ENCODE measurements at regions not wholly inside any gene's neighbourhood (a gene's known extent, or its start where the extent isn't known, plus 50 kb on each side); places are given as distances from the start of the nearest gene placed in this dataset.
"Not testable (repeated sequence)": the region's sequence is repeated elsewhere in the genome, so short reads cannot be mapped to it uniquely, and the experiment has no call there.

DNA sequence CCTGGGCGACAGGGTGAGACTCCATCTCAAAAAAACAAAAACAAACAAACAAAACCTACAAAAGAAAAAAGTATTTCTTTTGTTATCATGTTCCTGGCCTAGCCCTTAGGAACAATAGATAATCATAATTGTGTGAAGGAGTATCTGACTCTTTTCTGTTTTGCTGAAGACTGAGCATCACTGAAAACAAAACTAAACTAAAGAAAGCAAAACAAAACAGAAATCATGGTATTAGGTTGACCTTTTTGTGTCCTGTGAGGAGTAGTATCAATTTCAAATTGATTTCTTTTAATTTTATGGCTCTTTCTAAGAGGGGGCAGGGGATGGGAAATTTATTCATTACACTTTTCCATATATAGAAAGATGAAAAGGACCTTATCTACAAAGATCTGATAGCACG is 246.0 kb downstream of the YTHDC2 start:
- H3K9me3 Mint-ChIP-seq (ENCODE audit: unreplicated experiment): no peaks in the 10 kb centered on the region
- no peak for DNase-seq (ENCODE audit: unreplicated experiment)
- peaks cover 66% of the 10 kb centered on the region for H3K27me3 Mint-ChIP-seq (ENCODE audit: insufficient read depth, unreplicated experiment)
- TF ChIP-seq, protein P1, sequence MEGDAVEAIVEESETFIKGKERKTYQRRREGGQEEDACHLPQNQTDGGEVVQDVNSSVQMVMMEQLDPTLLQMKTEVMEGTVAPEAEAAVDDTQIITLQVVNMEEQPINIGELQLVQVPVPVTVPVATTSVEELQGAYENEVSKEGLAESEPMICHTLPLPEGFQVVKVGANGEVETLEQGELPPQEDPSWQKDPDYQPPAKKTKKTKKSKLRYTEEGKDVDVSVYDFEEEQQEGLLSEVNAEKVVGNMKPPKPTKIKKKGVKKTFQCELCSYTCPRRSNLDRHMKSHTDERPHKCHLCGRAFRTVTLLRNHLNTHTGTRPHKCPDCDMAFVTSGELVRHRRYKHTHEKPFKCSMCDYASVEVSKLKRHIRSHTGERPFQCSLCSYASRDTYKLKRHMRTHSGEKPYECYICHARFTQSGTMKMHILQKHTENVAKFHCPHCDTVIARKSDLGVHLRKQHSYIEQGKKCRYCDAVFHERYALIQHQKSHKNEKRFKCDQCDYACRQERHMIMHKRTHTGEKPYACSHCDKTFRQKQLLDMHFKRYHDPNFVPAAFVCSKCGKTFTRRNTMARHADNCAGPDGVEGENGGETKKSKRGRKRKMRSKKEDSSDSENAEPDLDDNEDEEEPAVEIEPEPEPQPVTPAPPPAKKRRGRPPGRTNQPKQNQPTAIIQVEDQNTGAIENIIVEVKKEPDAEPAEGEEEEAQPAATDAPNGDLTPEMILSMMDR (IDR thresholded peaks at IDR 0.05; ENCODE audit: unreplicated experiment): no peak
- no TSS peak for BruUV-seq (replicated peaks)
- intact Hi-C loops (cut with micrococcal nuclease): no loop called here
- ChIA-PET POLR2A (no interaction called here), CTCF (no interaction called here)
- no peaks in the 10 kb centered on the region for H3K36me3 Mint-ChIP-seq (ENCODE audit: insufficient read depth, unreplicated experiment)
- no peak overlapping the region for H3K27ac Mint-ChIP-seq (ENCODE audit: low read depth, unreplicated experiment)
- H3K4me1 Mint-ChIP-seq (ENCODE audit: insufficient read depth, unreplicated experiment): no peaks in the 10 kb centered on the region
- H3K4me3 Mint-ChIP-seq (ENCODE audit: unreplicated experiment): no peak overlapping the region

DNA sequence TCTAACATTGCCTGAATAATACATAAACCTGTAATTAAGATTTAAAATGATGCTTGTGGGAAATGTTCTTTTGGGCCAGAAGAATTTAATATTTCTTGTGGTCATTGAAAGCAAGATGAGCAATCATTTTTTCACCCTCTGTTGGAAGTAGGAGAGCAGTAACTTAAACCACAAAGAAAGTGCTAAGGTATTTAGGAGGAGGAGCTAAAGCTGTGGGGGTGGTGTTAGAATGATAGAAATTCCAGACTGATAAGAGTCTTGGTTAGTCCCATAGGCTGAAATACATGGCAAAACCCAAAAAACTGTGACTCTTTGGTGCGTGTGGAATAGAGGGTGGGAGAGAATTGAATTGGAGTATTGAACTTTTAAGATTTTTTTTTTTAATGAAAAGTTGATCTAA is 247.0 kb downstream of the YTHDC2 start:
- Mint-ChIP-seq H3K36me3 (ENCODE audit: insufficient read depth, unreplicated experiment) (no peaks in the 10 kb centered on the region), H3K9me3 (ENCODE audit: unreplicated experiment) (peaks cover 5% of the 10 kb centered on the region), H3K27me3 (ENCODE audit: insufficient read depth, unreplicated experiment) (peaks cover 60% of the 10 kb centered on the region), H3K4me1 (ENCODE audit: insufficient read depth, unreplicated experiment) (no peaks in the 10 kb centered on the region), H3K4me3 (ENCODE audit: unreplicated experiment) (no peak overlapping the region), H3K27ac (ENCODE audit: low read depth, unreplicated experiment) (no peak overlapping the region)
- ChIA-PET CTCF (no interaction called here), POLR2A (interaction anchor here (0.6 kb wide), 1 partner anchor 1903 kb away, joined by 5 read pairs; no protein-coding TSS in a partner anchor)
- TF ChIP-seq, protein P1 (IDR thresholded peaks at IDR 0.05; ENCODE audit: unreplicated experiment): no peak
- DNase-seq (ENCODE audit: unreplicated experiment): no peak
- intact Hi-C loops (cut with micrococcal nuclease): no loop called here
- no TSS peak for BruUV-seq (replicated peaks)

DNA sequence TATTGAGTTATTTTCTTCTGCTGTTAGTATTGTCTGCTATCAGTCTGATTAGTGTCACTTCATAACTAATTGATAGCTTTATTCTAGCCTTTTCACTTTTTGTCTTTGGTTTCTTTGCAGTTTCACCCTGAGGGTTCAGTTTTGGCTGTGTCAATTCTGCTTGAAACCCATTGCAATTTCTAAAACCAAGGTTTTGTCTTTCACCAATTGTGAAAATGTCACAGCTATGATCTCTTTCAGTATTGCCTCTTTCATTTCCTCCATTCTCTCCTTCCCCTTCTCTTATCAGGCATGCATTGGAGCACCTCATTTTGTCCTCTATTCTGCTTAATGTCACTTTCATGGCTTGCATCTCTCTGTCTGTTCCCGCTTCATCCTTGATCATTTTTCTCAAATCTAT is 248.1 kb downstream of the YTHDC2 start:
- CTCF ChIA-PET: no interaction called here
- TF ChIP-seq, protein P1 (IDR thresholded peaks at IDR 0.05; ENCODE audit: unreplicated experiment): no peak
- no peaks in the 10 kb centered on the region for H3K4me1 Mint-ChIP-seq (ENCODE audit: insufficient read depth, unreplicated experiment)
- no peaks in the 10 kb centered on the region for H3K36me3 Mint-ChIP-seq (ENCODE audit: insufficient read depth, unreplicated experiment)
- POLR2A ChIA-PET: no interaction called here
- no peak overlapping the region for H3K27ac Mint-ChIP-seq (ENCODE audit: low read depth, unreplicated experiment)
- peaks cover 15% of the 10 kb centered on the region for H3K9me3 Mint-ChIP-seq (ENCODE audit: unreplicated experiment)
- no TSS peak for BruUV-seq (replicated peaks)
- DNase-seq (ENCODE audit: unreplicated experiment): no peak
- no peak overlapping the region for H3K4me3 Mint-ChIP-seq (ENCODE audit: unreplicated experiment)
- peaks cover 54% of the 10 kb centered on the region for H3K27me3 Mint-ChIP-seq (ENCODE audit: insufficient read depth, unreplicated experiment)
- intact Hi-C loops (cut with micrococcal nuclease): no loop called here

DNA sequence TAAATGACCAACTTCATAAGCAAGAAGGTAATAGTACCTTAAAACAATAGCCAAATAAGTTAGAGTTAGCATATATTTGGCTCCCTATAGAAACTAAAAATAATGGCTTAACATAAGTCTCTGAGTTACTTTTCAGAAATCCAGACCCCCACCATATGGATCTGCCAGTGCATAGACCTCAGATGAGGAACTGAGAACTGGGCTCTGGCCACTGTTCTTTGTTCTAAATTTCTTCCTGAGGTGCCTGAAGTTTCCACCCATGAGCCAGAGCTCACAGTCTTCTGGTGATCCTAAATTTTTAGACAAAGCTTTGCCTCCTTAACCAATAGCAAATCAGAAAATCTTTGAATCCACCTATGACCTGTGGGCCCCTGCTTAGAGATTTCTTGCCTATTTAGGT is 250.9 kb downstream of the YTHDC2 start:
- Mint-ChIP-seq H3K4me1 (ENCODE audit: insufficient read depth, unreplicated experiment) (no peaks in the 10 kb centered on the region), H3K36me3 (ENCODE audit: insufficient read depth, unreplicated experiment) (no peaks in the 10 kb centered on the region), H3K9me3 (ENCODE audit: unreplicated experiment) (peaks cover 22% of the 10 kb centered on the region), H3K27ac (ENCODE audit: low read depth, unreplicated experiment) (no peak overlapping the region), H3K27me3 (ENCODE audit: insufficient read depth, unreplicated experiment) (peaks cover 27% of the 10 kb centered on the region), H3K4me3 (ENCODE audit: unreplicated experiment) (no peak overlapping the region)
- TF ChIP-seq, protein P1 (IDR thresholded peaks at IDR 0.05; ENCODE audit: unreplicated experiment): no peak
- DNase-seq (ENCODE audit: unreplicated experiment): no peak
- ChIA-PET CTCF (no interaction called here), POLR2A (no interaction called here)
- intact Hi-C loops (cut with micrococcal nuclease): no loop called here
- no TSS peak for BruUV-seq (replicated peaks)

DNA sequence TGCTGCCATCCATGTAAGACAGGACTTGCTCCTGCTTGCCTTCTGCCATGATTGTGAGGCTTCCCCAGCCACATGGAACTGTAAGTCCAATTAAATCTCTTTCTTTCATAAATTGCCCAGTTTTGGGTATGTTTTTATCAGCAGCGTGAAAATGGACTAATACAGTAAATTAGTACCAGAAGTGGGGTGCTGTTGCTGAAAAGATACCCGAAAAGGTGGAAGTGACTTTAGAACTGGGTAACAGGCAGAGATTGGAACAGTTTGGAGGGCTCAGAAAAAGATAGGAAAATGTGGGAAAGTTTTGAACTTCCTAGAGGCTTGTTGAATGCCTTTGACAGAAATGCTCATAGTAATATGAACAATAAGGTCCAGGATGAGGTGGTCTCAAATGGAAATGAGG is 253.3 kb downstream of the YTHDC2 start:
- H3K4me3 Mint-ChIP-seq (ENCODE audit: unreplicated experiment); H3K27me3 Mint-ChIP-seq (ENCODE audit: insufficient read depth, unreplicated experiment); H3K36me3 Mint-ChIP-seq (ENCODE audit: insufficient read depth, unreplicated experiment); POLR2A ChIA-PET; intact Hi-C loops (cut with micrococcal nuclease); DNase-seq (ENCODE audit: unreplicated experiment); BruUV-seq (replicated peaks); H3K4me1 Mint-ChIP-seq (ENCODE audit: insufficient read depth, unreplicated experiment); CTCF ChIA-PET; H3K27ac Mint-ChIP-seq (ENCODE audit: low read depth, unreplicated experiment): not testable (repeated sequence)
- H3K9me3 Mint-ChIP-seq (ENCODE audit: unreplicated experiment): peaks cover 22% of the 10 kb centered on the region
